GM19324 (cell line): ENCODE measurements at regions not wholly inside any gene's neighbourhood (a gene's known extent, or its start where the extent isn't known, plus 50 kb on each side); places are given as distances from the start of the nearest gene placed in this dataset.
"Not testable (repeated sequence)": the region's sequence is repeated elsewhere in the genome, so short reads cannot be mapped to it uniquely, and the experiment has no call there.

ENCODE experiments used
- ATAC-seq: cut with Tn5 transposase; IDR thresholded peaks from one replicate; pipeline ENCODE4 v1.9.1; 2021; ENCODE audit warnings: mild to moderate bottlenecking, moderate library complexity; ENCODE audit not compliant: unreplicated experiment, low FRiP score

- ATAC-seq = not testable (repeated sequence)
Measured at GRCh38 chr13:97770231-97770630, 183.2 kb upstream of the IPO5 start.

DNA sequence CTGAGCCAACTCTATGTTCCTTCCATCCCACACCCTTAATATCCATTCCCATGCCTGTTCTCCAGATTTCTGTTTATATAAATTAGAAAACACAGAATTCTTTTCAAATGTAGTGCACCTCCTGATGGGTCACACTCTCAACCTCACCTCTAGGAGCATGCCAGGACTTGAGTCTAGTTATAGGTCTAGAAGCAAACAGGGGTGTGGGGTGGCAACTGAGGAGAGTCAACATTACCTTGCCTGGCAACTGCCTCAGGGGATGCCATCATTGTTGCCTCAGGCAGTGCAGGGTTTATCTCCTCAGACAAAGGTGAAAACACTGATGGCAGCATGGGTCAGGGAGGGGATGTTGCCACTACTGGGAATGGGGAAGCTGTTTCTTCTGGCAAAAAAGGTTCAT lies 181.0 kb upstream of the IPO5 start:
- not testable (repeated sequence) for ATAC-seq

DNA sequence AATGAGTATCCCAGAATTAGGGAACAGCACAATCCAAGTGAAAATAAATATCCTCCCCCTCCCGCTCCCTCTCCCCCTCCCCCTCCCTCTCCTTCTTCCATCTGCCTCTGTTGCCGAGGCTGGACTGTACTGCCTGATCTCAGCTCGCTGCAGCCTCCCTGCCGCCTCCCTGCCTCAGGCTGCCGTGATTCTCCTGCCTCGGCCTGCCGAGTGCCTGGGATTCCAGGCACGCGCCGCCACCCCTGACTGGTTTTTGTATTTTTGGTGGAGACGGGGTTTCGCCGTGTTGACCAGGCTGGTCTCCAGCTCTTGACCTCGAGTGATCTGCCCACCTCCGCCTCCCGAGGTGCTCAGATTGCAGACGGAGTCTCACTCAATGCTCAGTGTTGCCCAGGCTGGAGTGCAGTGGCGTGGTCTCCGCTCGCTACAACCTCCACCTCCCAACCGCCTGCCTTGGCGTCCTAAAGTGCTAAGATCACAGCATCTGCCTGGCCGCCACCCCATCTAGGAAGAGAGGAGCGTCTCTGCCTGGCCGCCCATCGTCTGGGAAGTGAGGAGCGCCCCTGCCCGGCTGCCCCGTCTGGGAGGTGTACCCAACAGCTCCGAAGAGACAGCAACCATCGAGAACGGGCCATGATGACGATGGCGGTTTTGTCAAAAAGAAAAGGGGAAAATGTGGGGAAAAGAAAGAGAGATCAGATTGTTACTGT lies 178.9 kb upstream of the IPO5 start:
- ATAC-seq = not testable (repeated sequence)

- no peak for ATAC-seq
Measured at GRCh38 chr13:97780486-97780885, 173.0 kb upstream of the IPO5 start.

DNA sequence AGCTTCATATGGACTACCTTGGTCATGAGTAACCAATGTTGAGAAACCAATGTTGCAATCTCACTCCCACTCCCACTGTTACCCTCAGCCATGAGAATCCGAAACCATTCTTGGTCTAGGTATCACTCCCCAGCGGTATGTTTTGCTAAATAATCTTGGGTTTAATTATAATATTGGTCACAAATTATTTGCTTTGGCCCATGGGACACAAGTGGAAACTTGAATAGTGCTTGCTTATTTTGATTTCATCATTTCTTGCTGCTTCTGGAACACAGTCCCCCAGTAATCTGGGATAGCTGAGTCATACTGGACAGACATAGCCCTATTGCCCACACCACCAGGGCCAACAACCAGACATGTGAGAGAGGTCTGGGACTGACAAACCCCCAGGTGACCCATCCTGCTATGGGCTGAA lies 171.6 kb upstream of the IPO5 start:
- no peak for ATAC-seq

DNA sequence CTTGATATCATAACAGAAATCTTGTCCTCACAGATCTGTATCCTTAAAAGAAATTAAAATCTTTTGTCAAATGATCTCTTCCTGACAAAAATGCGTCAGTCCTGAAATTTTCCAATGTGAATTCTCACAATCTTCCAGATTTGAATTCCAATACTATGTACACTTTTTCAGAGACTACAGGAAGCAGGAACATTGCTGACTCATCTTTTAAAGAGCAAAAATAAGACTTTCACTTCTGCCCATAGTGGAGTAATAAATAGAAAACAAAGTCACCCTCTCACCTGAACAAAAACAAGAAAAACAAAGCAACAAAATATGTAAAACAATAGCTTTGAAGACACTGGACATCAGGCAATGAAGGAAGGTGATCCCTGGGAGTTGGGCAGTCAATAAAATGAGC lies 167.0 kb upstream of the IPO5 start:
- no peak for ATAC-seq

DNA sequence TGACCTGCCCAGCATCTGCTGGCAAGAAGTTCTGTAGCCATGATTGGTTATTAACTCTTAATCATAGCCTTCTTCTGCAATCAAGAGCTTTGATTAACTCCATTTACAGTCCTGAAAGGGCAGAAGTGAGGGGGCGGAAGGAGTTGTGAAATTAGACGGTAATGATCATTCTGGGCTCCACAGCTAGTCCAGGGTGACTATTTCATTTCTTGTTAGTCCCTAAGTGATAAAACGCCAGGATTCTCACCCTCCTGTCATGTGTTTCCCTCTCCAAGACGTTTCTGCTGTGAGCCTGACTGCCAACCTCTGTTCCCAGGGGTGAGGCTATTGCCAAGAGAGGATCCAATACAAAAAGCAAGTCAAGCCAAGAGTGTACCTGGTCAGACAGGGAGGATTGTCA lies 155.9 kb upstream of the IPO5 start:
- ATAC-seq = no peak

- ATAC-seq = no peak
Measured at GRCh38 chr13:97798171-97798821, 155.2 kb upstream of the IPO5 start.

GRCh38 chr13:97798836-97799235 lies 154.6 kb upstream of the IPO5 start:
- no peak for ATAC-seq

DNA sequence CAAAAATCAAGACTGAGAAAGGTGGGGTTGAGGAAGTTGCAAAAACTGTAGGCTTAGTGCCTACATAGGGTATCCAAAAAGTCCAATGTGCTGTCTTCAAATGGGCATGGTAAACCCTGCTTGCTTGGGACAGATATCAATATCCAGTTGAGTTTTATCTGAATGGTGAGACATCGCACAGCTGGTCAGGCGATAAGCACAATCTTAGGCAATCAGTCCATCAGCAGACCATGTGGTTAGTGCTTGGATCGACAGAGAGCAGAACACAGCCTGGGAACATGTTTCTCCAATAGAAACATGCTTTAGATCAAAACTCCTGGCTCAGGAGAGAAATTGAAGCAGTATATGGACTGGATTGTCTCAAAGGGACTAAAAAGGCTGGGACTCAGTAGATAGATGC lies 151.3 kb upstream of the IPO5 start:
- ATAC-seq = no peak

DNA sequence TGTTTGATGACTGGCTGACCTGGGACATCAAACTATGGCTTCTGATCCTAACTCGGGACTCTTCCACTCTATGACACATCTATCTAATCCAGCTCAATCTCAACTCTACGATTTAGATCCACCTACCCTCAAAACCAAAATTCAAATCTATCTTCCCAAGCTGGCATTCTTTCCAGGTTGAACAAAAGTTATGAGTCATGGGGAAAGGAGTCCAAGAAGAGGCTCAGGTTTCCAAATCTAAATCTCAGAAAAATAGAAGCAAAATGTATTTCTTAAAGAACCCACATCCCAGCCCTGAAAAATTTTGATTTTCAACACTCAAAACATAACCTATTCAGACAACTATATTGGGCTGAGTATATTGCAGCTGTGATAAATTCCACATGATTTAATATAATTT lies 143.9 kb upstream of the IPO5 start:
- ATAC-seq = no peak

DNA sequence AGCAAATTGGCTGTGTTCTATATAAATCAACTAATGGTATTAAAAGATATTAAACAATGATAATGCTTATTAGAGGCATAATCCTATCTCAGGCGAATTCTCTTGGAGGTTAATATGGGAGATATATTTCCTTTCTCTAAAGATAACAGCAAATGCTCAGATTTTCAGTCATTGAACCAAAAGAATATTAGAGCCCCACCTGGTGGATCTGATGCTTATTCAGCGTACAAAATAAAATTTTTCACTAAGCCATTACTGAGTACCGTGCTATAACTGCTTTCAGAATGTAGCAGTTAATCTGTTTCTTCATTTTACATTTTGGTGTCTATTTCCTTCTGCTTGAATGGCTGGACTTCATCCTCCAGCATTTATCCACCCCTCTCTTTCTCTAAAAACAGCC lies 143.3 kb upstream of the IPO5 start:
- ATAC-seq = no peak

GRCh38 chr13:97822377-97822776 lies 131.1 kb upstream of the IPO5 start:
- ATAC-seq = no peak

GRCh38 chr13:97826421-97827012 lies 127.0 kb upstream of the IPO5 start:
- no peak for ATAC-seq

DNA sequence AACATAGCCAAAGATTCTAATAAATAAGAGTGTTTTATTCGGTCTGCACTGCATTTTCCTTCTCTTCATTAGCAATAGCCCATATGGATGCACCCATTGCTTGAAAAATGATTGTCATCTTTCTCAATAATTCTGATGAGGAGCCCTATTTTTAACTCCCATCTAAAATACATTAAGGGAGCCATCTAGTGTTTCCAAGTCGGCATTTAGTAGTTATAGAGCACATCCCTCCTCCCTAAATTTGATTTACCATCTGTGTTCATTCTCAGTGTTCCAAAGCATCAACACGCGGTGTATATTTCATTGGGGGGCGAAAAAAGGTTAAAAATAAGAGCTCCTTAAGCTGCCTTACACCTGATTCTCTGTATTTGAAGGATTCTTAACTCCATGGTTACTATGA lies 119.2 kb upstream of the IPO5 start:
- ATAC-seq = no peak

GRCh38 chr13:97843189-97843588 lies 110.3 kb upstream of the IPO5 start:
- no peak for ATAC-seq

DNA sequence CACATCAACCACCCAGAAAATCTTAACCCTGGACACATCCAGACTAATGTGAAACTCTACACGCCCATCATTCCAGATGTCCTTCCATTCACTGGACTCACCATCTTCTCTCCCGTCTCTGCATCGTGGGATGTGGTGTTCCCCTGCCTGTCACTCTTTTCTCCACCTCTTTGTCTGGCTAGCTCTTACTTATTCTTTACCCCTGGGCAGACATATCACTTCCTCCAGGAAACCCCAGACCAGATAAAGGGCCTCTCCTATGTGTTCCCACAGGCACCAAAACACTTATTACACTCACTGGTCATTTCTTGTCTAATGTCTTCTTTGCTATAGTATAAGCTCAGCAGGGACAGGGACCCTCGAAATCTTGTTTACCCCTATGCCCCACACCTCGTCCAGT lies 109.3 kb upstream of the IPO5 start:
- no peak for ATAC-seq

DNA sequence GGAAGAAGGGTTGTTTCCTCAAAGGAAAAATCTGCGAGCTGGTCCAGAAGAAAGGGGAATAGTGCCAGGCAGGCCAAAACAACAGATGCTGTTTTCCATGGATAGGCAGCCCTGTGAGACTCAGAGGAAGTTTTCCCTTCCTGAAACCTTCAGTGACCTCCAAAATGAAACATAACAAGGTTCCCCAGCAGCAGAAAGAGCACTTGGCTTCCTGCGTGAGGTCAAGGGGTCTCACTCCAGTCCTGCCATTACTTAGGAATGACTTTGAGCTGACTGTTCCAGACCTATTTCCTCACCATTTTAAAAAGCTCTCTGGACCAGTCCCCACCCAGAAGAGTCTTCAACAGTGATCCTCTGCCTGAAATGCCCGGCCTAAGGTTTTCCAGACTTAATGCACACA lies 104.6 kb upstream of the IPO5 start:
- peak; percentile 7 for ATAC-seq

- peak; percentile 72 for ATAC-seq
Measured at GRCh38 chr13:97849305-97849704, 104.2 kb upstream of the IPO5 start.

DNA sequence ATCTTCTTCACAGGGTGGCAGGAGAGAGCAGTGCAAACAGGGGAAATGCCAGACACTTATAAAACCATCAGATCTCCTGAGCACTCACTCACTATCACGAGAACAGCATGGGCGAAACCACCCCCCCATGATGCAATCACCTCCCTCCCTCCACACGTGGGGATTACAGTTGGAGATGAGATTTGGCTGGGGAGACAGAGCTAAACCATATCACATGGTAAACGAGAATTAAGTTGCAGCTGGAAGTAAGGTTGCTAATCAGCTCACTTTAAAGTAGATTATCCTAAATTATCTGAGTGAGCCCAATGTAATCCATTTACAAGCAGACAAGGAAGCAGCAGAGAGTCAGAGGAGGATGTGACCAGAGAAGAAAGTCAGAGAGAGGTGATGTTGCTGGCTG lies 102.2 kb upstream of the IPO5 start:
- ATAC-seq = no peak

DNA sequence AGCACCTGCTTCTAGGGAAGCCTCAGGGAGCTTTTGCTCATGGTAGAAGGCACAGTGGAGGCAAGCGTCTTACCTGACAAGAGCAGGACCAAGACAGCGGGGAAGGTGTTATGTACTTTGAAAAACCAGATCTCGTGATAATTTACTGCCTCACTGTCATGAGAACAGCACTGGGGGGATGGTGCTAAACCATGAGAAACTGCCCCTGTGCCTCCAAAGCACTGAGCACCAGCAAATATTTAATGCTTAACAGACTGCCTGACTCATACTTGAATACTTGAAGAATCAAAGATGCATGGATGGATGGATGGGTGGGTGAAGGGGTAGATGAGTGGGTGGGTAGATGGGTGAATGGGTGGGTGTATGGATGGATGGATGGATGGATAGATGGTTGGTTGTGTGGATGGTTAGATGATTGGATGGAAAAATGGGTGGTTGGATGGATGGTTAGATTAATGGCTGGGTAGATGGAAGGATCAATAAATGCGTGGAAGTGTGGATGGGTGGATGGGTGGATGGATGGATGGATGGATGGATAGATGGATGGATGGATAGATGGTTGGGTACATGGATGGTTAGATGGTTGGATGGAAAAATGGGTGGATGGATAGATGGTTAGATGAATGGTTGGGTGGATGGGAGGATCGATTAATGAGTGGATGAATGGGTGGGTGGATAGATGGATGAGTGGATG lies 101.1 kb upstream of the IPO5 start:
- ATAC-seq = no peak
